Rectal smooth muscle tissue (tissue), 1 donor: ENCODE measurements at regions not wholly inside any gene's neighbourhood (a gene's known extent, or its start where the extent isn't known, plus 50 kb on each side); places are given as distances from the start of the nearest gene placed in this dataset.

Source experiments
- H3K27ac ChIP-seq: one replicate; pipeline ENCODE4 v1.7.0; 2013; ENCODE audit warnings: low read depth, low read length, inconsistent platforms
- H3K27me3 ChIP-seq: one replicate; pipeline ENCODE4 v1.7.0; 2013; ENCODE audit warnings: low read length; ENCODE audit not compliant: control insufficient read depth, insufficient read depth
- H3K36me3 ChIP-seq: one replicate; pipeline ENCODE4 v1.7.0; 2013; ENCODE audit warnings: low read length; ENCODE audit not compliant: control insufficient read depth, insufficient read depth
- H3K4me1 ChIP-seq: one replicate; pipeline ENCODE4 v1.7.0; 2013; ENCODE audit warnings: low read length; ENCODE audit not compliant: control insufficient read depth, insufficient read depth
- H3K4me3 ChIP-seq: one replicate; pipeline ENCODE4 v1.7.0; 2013; ENCODE audit warnings: low read length
- H3K9ac ChIP-seq: one replicate; pipeline ENCODE4 v1.7.0; 2013; ENCODE audit warnings: low read length

- Histone ChIP-seq H3K9ac (no peak overlapping the region), H3K27me3 (no peaks in the 10 kb centered on the region), H3K27ac (no peak overlapping the region), H3K36me3 (no peaks in the 10 kb centered on the region), H3K4me3 (no peak overlapping the region), H3K4me1 (no peaks in the 10 kb centered on the region)
Observed at GRCh38 chr11:109798521-109798920, 294.7 kb upstream of the ZC3H12C start.

- no peak overlapping the region for H3K4me3 ChIP-seq
- no peaks in the 10 kb centered on the region for H3K27me3 ChIP-seq
- H3K9ac ChIP-seq, result no peak overlapping the region
- H3K36me3 ChIP-seq, result no peaks in the 10 kb centered on the region
- no peak overlapping the region for H3K27ac ChIP-seq
- H3K4me1 ChIP-seq, result no peaks in the 10 kb centered on the region
Observed at GRCh38 chr11:109799604-109800003, 293.6 kb upstream of the ZC3H12C start.

GRCh38 chr11:109804911-109805310 lies 288.3 kb upstream of the ZC3H12C start:
- H3K4me1 ChIP-seq, result no peaks in the 10 kb centered on the region
- no peaks in the 10 kb centered on the region for H3K36me3 ChIP-seq
- no peak overlapping the region for H3K4me3 ChIP-seq
- H3K9ac ChIP-seq, result no peak overlapping the region
- no peaks in the 10 kb centered on the region for H3K27me3 ChIP-seq
- no peak overlapping the region for H3K27ac ChIP-seq

GRCh38 chr11:109806205-109806604 lies 287.0 kb upstream of the ZC3H12C start:
- Histone ChIP-seq H3K27me3 (no peaks in the 10 kb centered on the region), H3K9ac (no peak overlapping the region), H3K27ac (no peak overlapping the region), H3K4me1 (no peaks in the 10 kb centered on the region), H3K36me3 (no peaks in the 10 kb centered on the region), H3K4me3 (no peak overlapping the region)

- no peak overlapping the region for H3K27ac ChIP-seq
- no peak overlapping the region for H3K9ac ChIP-seq
- H3K36me3 ChIP-seq, result no peaks in the 10 kb centered on the region
- H3K4me3 ChIP-seq, result no peak overlapping the region
- H3K27me3 ChIP-seq, result no peaks in the 10 kb centered on the region
- no peaks in the 10 kb centered on the region for H3K4me1 ChIP-seq
Observed at GRCh38 chr11:109808569-109808968, 284.6 kb upstream of the ZC3H12C start.

GRCh38 chr11:109814824-109815223 lies 278.4 kb upstream of the ZC3H12C start:
- no peak overlapping the region for H3K4me3 ChIP-seq

GRCh38 chr11:109815500-109816150 lies 277.6 kb upstream of the ZC3H12C start:
- no peak overlapping the region for H3K9ac ChIP-seq
- H3K27ac ChIP-seq, result no peak overlapping the region
- no peaks in the 10 kb centered on the region for H3K4me1 ChIP-seq
- no peak overlapping the region for H3K4me3 ChIP-seq
- no peaks in the 10 kb centered on the region for H3K36me3 ChIP-seq
- H3K27me3 ChIP-seq, result no peaks in the 10 kb centered on the region

More at GRCh38 chr11:109814824-109815223, 278.4 kb upstream of the ZC3H12C start:
- no peaks in the 10 kb centered on the region for H3K4me1 ChIP-seq
- no peaks in the 10 kb centered on the region for H3K27me3 ChIP-seq
- no peak overlapping the region for H3K27ac ChIP-seq
- no peak overlapping the region for H3K9ac ChIP-seq
- no peaks in the 10 kb centered on the region for H3K36me3 ChIP-seq

GRCh38 chr11:109818290-109818689 lies 274.9 kb upstream of the ZC3H12C start:
- Histone ChIP-seq H3K36me3 (no peaks in the 10 kb centered on the region), H3K4me1 (no peaks in the 10 kb centered on the region), H3K4me3 (no peak overlapping the region), H3K27me3 (no peaks in the 10 kb centered on the region), H3K27ac (no peak overlapping the region), H3K9ac (no peak overlapping the region)

- Histone ChIP-seq H3K9ac (no peak overlapping the region), H3K36me3 (no peaks in the 10 kb centered on the region), H3K27ac (no peak overlapping the region), H3K27me3 (no peaks in the 10 kb centered on the region), H3K4me1 (no peaks in the 10 kb centered on the region), H3K4me3 (no peak overlapping the region)
Observed at GRCh38 chr11:109819410-109819809, 273.8 kb upstream of the ZC3H12C start.

GRCh38 chr11:109821511-109821910 lies 271.7 kb upstream of the ZC3H12C start:
- Histone ChIP-seq H3K4me3 (no peak overlapping the region), H3K36me3 (no peaks in the 10 kb centered on the region), H3K4me1 (no peaks in the 10 kb centered on the region), H3K9ac (no peak overlapping the region), H3K27ac (no peak overlapping the region), H3K27me3 (no peaks in the 10 kb centered on the region)

GRCh38 chr11:109822436-109823102 lies 270.6 kb upstream of the ZC3H12C start:
- Histone ChIP-seq H3K27ac (no peak overlapping the region), H3K4me3 (no peak overlapping the region), H3K36me3 (no peaks in the 10 kb centered on the region), H3K27me3 (no peaks in the 10 kb centered on the region), H3K4me1 (no peaks in the 10 kb centered on the region), H3K9ac (no peak overlapping the region)

GRCh38 chr11:109828387-109828786 lies 264.8 kb upstream of the ZC3H12C start:
- Histone ChIP-seq H3K27me3 (no peaks in the 10 kb centered on the region), H3K4me3 (no peak overlapping the region), H3K4me1 (no peaks in the 10 kb centered on the region), H3K36me3 (no peaks in the 10 kb centered on the region), H3K27ac (no peak overlapping the region), H3K9ac (no peak overlapping the region)

GRCh38 chr11:109838026-109838425 lies 255.2 kb upstream of the ZC3H12C start:
- Histone ChIP-seq H3K27me3 (no peaks in the 10 kb centered on the region), H3K4me1 (no peaks in the 10 kb centered on the region), H3K36me3 (no peaks in the 10 kb centered on the region), H3K27ac (no peak overlapping the region), H3K9ac (no peak overlapping the region), H3K4me3 (no peak overlapping the region)
